ENCODE measurements at regions not wholly inside any gene's neighbourhood (a gene's known extent, or its start where the extent isn't known, plus 50 kb on each side); places are given as distances from the start of the nearest gene placed in this dataset.

- no TSS peak for BruUV-seq (replicated peaks)
- H4K20me1 ChIP-seq (ENCODE audit: low read length), result no peaks in the 10 kb centered on the region
These were observed 131.3 kb upstream of the FBXL4 start for GRCh38 chr6:99079058-99079457.

GRCh38 chr6:99073223-99073622 lies 125.5 kb upstream of the FBXL4 start:
- H3K4me3 ChIP-seq (ENCODE audit: low read length), result no peak overlapping the region
- no peaks in the 10 kb centered on the region for H3K4me1 ChIP-seq (ENCODE audit: insufficient read depth, low read length)
- H3K9me3 ChIP-seq (ENCODE audit: low read length), result no peaks in the 10 kb centered on the region
- no peak overlapping the region for H3K4me2 ChIP-seq (ENCODE audit: low read length)
- CTCF ChIA-PET, result no interaction called here
- no peaks in the 10 kb centered on the region for H3F3A ChIP-seq (ENCODE audit: low read length, unreplicated experiment)
- no peaks in the 10 kb centered on the region for H3K36me3 ChIP-seq (ENCODE audit: low read depth, low read length)
- no peak overlapping the region for H2AFZ ChIP-seq (ENCODE audit: low read length)
- DNase-seq (no peak), ATAC-seq (no peak)
- H3K27me3 ChIP-seq (ENCODE audit: low read length), result peaks cover 12% of the 10 kb centered on the region
- no peak overlapping the region for H3K27ac ChIP-seq (ENCODE audit: low read length)
- H3K9me2 ChIP-seq (replicated peaks; ENCODE audit: low read length), result no peaks in the 10 kb centered on the region
- TF ChIP-seq EZH2phosphoT487 (IDR thresholded peaks at IDR 0.05; ENCODE audit: borderline replicate concordance, low read length), result no peak
- no peaks in the 10 kb centered on the region for H3K79me2 ChIP-seq (ENCODE audit: low read length)
- H3K9ac ChIP-seq (ENCODE audit: low read length), result no peak overlapping the region
- intact Hi-C loops (cut with micrococcal nuclease), result no loop called here
- BruUV-seq (replicated peaks), result no TSS peak
- H4K20me1 ChIP-seq (ENCODE audit: low read length), result no peaks in the 10 kb centered on the region
- POLR2A ChIA-PET (ENCODE audit: unreplicated experiment), result no interaction called here

More at GRCh38 chr6:99079058-99079457, 131.3 kb upstream of the FBXL4 start:
- no peak overlapping the region for H3K9ac ChIP-seq (ENCODE audit: low read length)
- ChIA-PET POLR2A (ENCODE audit: unreplicated experiment) (no interaction called here), CTCF (no interaction called here)
- DNase-seq (no peak), ATAC-seq (no peak)
- intact Hi-C loops (cut with micrococcal nuclease), result no loop called here
- no peak overlapping the region for H3K4me2 ChIP-seq (ENCODE audit: low read length)
- no peaks in the 10 kb centered on the region for H3K79me2 ChIP-seq (ENCODE audit: low read length)
- no peaks in the 10 kb centered on the region for H3K9me3 ChIP-seq (ENCODE audit: low read length)
- H3K36me3 ChIP-seq (ENCODE audit: low read depth, low read length), result no peaks in the 10 kb centered on the region
- no peaks in the 10 kb centered on the region for H3K4me1 ChIP-seq (ENCODE audit: insufficient read depth, low read length)
- no peak overlapping the region for H2AFZ ChIP-seq (ENCODE audit: low read length)
- no peak overlapping the region for H3K4me3 ChIP-seq (ENCODE audit: low read length)
- peaks cover 8% of the 10 kb centered on the region for H3K27me3 ChIP-seq (ENCODE audit: low read length)
- H3K9me2 ChIP-seq (replicated peaks; ENCODE audit: low read length), result no peaks in the 10 kb centered on the region
- H3F3A ChIP-seq (ENCODE audit: low read length, unreplicated experiment), result no peaks in the 10 kb centered on the region
- H3K27ac ChIP-seq (ENCODE audit: low read length), result no peak overlapping the region
- no peak for TF ChIP-seq EZH2phosphoT487 (IDR thresholded peaks at IDR 0.05; ENCODE audit: borderline replicate concordance, low read length)

- Histone ChIP-seq H2AFZ (ENCODE audit: low read length) (no peak overlapping the region), H3K9ac (ENCODE audit: low read length) (no peak overlapping the region), H3K4me3 (ENCODE audit: low read length) (no peak overlapping the region), H3K27ac (ENCODE audit: low read length) (no peak overlapping the region), H3K27me3 (ENCODE audit: low read length) (peaks cover 34% of the 10 kb centered on the region), H3K9me2 (replicated peaks; ENCODE audit: low read length) (no peaks in the 10 kb centered on the region), H3K4me2 (ENCODE audit: low read length) (no peak overlapping the region), H3K4me1 (ENCODE audit: insufficient read depth, low read length) (no peaks in the 10 kb centered on the region), H3K9me3 (ENCODE audit: low read length) (no peaks in the 10 kb centered on the region), H4K20me1 (ENCODE audit: low read length) (no peaks in the 10 kb centered on the region), H3K79me2 (ENCODE audit: low read length) (no peaks in the 10 kb centered on the region), H3F3A (ENCODE audit: low read length, unreplicated experiment) (no peaks in the 10 kb centered on the region), H3K36me3 (ENCODE audit: low read depth, low read length) (no peaks in the 10 kb centered on the region)
- no peak for TF ChIP-seq CTCF (conservative IDR thresholded peaks at IDR 0.05; ENCODE audit: low read depth, low read length)
- no peak for TF ChIP-seq EZH2phosphoT487 (IDR thresholded peaks at IDR 0.05; ENCODE audit: borderline replicate concordance, low read length)
- no peak for TF ChIP-seq EZH2 (IDR thresholded peaks at IDR 0.05; ENCODE audit: low read length, unreplicated experiment)
- no TSS peak for BruUV-seq (replicated peaks)
- no peak for ATAC-seq
- intact Hi-C loops (cut with micrococcal nuclease), result no loop called here
- POLR2A ChIA-PET (ENCODE audit: unreplicated experiment), result no interaction called here
- CTCF ChIA-PET, result no interaction called here
- DNase-seq, result no peak
These were observed 118.3 kb upstream of the FBXL4 start for GRCh38 chr6:99066044-99066443.

- Histone ChIP-seq H3K4me3 (ENCODE audit: low read length) (no peak overlapping the region), H3K27ac (ENCODE audit: low read length) (no peak overlapping the region), H3K9me2 (replicated peaks; ENCODE audit: low read length) (no peaks in the 10 kb centered on the region), H3K9ac (ENCODE audit: low read length) (no peak overlapping the region), H3K36me3 (ENCODE audit: low read depth, low read length) (no peaks in the 10 kb centered on the region), H3K9me3 (ENCODE audit: low read length) (no peaks in the 10 kb centered on the region), H3K4me1 (ENCODE audit: insufficient read depth, low read length) (no peaks in the 10 kb centered on the region), H2AFZ (ENCODE audit: low read length) (no peak overlapping the region), H3K79me2 (ENCODE audit: low read length) (no peaks in the 10 kb centered on the region), H3K4me2 (ENCODE audit: low read length) (no peak overlapping the region), H3F3A (ENCODE audit: low read length, unreplicated experiment) (no peaks in the 10 kb centered on the region), H4K20me1 (ENCODE audit: low read length) (no peaks in the 10 kb centered on the region), H3K27me3 (ENCODE audit: low read length) (peaks cover 34% of the 10 kb centered on the region)
- TF ChIP-seq CTCF (conservative IDR thresholded peaks at IDR 0.05; ENCODE audit: low read depth, low read length) (no peak), EZH2phosphoT487 (IDR thresholded peaks at IDR 0.05; ENCODE audit: borderline replicate concordance, low read length) (no peak), EZH2 (IDR thresholded peaks at IDR 0.05; ENCODE audit: low read length, unreplicated experiment) (no peak)
- no peak for ATAC-seq
- POLR2A ChIA-PET (ENCODE audit: unreplicated experiment), result no interaction called here
- intact Hi-C loops (cut with micrococcal nuclease), result no loop called here
- CTCF ChIA-PET, result no interaction called here
- no TSS peak for BruUV-seq (replicated peaks)
- no peak for DNase-seq
These were observed 117.1 kb upstream of the FBXL4 start for GRCh38 chr6:99064834-99065233.
